ENCODE measurements at regions not wholly inside any gene's neighbourhood (a gene's known extent, or its start where the extent isn't known, plus 50 kb on each side); places are given as distances from the start of the nearest gene placed in this dataset.
"Not testable (repeated sequence)": the region's sequence is repeated elsewhere in the genome, so short reads cannot be mapped to it uniquely, and the experiment has no call there.

DNA sequence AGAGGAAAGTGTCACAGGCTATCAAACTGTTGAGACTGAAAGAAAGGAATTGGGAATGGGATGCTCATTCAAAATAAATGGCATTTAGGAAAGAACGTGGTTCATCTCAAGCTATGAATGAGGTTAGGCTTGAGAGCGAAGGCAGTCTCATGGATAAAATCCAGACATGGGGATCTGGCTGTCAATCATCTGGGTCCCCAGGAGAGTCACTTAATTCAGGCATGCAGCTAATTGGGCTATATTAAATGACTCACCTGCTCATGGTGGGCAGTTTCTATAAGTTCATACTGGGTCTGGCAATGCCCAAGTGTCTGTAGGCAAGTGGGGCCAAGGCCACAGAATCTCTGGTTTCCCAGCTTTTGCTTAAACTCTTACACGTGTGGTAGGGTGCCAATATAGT lies 286.5 kb upstream of the SEMA6A start:
- H3K27ac ChIP-seq, result no peak overlapping the region
- TF ChIP-seq ZFX (IDR thresholded peaks at IDR 0.05; ENCODE audit: borderline replicate concordance), result no peak
- TF ChIP-seq, protein P1, sequence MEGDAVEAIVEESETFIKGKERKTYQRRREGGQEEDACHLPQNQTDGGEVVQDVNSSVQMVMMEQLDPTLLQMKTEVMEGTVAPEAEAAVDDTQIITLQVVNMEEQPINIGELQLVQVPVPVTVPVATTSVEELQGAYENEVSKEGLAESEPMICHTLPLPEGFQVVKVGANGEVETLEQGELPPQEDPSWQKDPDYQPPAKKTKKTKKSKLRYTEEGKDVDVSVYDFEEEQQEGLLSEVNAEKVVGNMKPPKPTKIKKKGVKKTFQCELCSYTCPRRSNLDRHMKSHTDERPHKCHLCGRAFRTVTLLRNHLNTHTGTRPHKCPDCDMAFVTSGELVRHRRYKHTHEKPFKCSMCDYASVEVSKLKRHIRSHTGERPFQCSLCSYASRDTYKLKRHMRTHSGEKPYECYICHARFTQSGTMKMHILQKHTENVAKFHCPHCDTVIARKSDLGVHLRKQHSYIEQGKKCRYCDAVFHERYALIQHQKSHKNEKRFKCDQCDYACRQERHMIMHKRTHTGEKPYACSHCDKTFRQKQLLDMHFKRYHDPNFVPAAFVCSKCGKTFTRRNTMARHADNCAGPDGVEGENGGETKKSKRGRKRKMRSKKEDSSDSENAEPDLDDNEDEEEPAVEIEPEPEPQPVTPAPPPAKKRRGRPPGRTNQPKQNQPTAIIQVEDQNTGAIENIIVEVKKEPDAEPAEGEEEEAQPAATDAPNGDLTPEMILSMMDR (IDR thresholded peaks at IDR 0.05), result no peak

DNA sequence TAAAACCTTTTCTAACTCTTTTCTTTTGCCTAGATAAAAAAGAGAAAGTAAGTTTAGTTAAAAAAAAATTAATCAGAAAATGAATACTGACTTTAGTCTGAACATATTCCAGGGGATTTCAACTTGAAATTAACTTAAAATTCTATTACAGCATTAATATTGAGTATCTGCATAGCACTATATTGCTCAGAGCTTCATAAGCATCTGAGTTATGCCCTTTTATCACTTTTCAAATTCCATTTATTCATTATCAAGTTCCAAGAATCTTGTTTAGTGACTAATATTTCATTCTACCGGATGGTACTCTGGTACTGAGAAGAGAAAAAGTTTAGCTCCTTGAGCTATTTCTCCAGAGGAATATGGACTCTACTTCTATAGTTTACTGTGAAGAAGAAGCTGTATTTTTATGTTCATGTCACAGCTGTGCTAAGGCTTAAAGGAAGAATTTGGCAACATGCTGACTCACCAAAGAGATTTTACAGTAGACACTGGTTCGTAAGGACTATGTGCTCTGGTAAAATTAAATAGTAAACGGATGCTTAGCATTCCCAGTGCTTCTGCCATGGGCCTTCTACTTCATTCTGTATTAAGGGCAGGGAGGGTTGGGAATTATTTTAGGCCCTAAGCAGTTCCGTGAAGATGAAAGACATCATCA lies 285.2 kb upstream of the SEMA6A start:
- TF ChIP-seq ZFX (IDR thresholded peaks at IDR 0.05; ENCODE audit: borderline replicate concordance), result no peak
- TF ChIP-seq, protein P1 (IDR thresholded peaks at IDR 0.05), result no peak
- H3K27ac ChIP-seq, result no peak overlapping the region

DNA sequence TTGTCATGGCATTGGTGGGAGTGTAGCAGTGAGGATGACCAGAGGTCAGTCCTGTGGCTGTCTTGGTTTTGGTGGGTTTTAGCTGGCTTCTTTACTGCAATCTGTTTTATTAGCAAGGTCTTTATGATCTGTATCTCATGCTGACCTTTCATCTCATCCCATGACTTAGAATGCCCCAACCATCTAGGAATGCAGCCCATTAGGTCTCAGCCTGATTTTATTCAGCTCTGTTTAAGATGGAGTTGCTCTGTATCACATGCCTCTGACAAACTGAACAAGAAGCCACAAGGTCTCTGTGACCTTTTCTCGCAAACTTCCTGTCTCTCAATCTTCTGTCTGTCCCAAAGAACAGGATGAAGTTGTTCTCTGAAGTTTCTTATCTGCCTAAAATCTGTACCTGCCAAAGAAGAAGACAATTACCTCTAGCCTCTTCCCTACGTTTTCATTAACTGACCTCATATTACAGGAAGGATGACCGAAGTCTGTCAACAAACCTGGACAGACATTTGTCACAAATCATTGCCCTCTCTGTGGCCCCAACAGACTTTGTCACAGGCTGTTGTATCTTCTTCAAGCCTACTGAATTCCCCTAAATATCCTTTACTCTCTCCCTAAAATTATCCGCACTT lies 284.2 kb upstream of the SEMA6A start:
- no peak overlapping the region for H3K27ac ChIP-seq
- TF ChIP-seq ZFX (IDR thresholded peaks at IDR 0.05; ENCODE audit: borderline replicate concordance), result no peak
- TF ChIP-seq, protein P1 (IDR thresholded peaks at IDR 0.05), result no peak

DNA sequence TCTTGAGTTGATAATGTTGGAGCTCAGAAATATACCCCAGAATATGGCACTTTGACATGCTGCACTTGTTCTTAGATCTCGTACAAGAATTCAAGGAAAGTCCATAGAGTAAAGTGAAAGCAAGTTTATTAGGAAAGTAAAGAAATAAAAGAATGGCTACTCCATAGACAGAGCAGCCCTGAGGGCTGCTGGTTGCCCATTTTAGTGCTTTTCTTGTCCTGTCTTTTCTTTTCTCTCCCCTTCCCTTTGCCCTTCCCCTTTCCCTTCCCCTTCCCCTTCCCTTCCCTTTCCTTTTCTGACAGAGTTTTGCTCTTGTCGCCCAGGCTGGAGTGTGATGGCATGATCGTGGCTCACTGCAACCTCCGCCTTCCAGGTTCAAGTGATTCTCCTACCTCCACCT lies 283.4 kb upstream of the SEMA6A start:
- H3K27ac ChIP-seq, result not testable (repeated sequence)

DNA sequence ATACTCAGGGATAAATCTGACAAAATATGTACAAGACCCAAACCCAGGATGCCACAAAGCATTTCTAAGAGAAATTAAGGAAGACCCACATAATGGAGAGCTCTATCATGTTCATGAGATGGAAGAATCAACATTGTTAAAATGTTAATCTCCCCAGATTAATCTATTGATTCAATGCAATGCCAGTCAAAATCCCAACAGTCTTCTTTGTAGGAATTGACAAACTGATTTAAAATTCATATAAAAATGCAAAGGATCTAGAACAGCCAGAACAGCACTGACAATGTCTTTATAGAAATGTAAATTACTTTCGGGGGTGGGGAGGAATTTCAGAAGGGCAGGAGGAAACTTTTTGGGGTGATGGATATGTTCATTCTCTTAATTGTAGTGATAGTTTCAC lies 281.6 kb upstream of the SEMA6A start:
- H3K27ac ChIP-seq, result no peak overlapping the region
- TF ChIP-seq ZFX (IDR thresholded peaks at IDR 0.05; ENCODE audit: borderline replicate concordance), result no peak
- TF ChIP-seq, protein P1 (IDR thresholded peaks at IDR 0.05), result no peak

DNA sequence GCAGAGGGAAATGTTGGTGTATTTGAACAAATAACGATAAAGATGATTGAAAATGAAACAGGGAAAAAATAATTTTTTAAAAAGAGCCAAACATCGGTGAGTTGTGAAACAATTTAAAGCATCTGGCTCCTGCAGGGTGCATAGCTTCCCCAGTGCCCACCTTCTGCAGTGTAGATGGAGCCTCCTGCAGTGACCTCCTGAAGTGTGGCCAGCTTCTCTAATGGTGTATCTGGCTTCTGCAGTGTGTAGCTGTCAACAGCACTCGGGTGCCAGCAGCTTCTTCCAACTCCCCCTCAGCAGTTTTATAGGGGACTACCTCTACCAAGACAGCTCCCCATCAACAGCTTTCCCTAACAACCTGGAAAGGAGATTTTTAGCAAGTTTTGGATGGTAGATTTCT lies 279.4 kb upstream of the SEMA6A start:
- no peak overlapping the region for H3K27ac ChIP-seq
- TF ChIP-seq, protein P1 (IDR thresholded peaks at IDR 0.05), result no peak
- TF ChIP-seq ZFX (IDR thresholded peaks at IDR 0.05; ENCODE audit: borderline replicate concordance), result no peak

DNA sequence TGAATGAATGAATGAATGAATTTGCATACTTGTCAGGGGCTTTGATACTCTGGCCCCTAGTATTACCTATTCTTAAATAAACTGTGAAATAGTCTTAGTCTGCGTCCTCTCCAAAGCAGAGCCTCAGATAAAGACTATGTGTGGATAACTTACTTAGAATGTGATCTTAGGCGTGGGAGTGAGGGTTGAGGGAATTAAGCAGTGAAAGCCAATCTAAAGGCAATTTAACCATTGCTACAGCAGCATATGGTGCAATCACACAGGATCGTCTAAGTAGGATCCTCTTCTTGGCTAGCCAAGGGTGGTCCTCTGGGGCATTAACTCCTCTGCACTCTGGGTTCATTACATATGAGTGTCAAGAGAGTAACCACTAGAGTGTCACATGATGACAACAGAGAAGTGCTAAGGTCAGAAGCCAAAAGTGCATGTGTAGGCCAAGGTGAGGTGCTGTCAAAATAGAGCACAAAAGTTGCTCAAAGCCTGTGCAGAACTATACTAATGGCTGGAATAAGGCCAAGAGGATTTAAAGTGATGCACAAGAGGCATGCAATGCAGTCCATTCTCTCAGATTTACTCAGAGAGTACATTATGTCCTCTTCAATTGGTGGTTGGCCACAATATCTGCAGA lies 274.4 kb upstream of the SEMA6A start:
- no peak overlapping the region for H3K27ac ChIP-seq
- TF ChIP-seq, protein P1 (IDR thresholded peaks at IDR 0.05), result no peak
- no peak for TF ChIP-seq ZFX (IDR thresholded peaks at IDR 0.05; ENCODE audit: borderline replicate concordance)

Measured in 22Rv1 (cell line).